ENCODE measurements at regions not wholly inside any gene's neighbourhood (a gene's known extent, or its start where the extent isn't known, plus 50 kb on each side); places are given as distances from the start of the nearest gene placed in this dataset.
"Not testable (repeated sequence)": the region's sequence is repeated elsewhere in the genome, so short reads cannot be mapped to it uniquely, and the experiment has no call there.

DNA sequence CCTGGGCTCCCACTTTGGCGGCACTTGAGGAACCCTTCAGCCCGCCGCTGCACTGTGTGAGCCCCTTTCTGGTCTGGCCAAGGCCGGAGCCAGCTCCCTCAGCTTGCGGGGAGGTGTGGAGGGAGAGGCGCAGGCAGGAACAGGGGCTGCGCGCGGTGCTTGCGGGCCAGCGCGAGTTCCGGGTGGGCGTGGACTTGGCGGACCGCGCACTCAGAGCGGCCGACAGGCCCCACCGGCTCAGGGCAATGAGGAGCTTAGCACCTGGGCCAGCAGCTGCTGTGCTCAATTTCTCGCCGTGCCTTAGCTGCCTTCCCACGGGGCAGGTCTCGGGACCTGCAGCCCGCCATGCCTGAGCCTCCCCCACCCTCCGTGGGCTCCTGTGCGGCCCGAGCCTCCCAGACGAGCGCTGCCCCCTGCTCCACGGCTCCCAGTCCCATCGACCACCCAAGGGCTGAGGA, 324.8 kb downstream of the RAD51AP2 start:
- DNase-seq (ENCODE audit: low spot score): not testable (repeated sequence)

DNA sequence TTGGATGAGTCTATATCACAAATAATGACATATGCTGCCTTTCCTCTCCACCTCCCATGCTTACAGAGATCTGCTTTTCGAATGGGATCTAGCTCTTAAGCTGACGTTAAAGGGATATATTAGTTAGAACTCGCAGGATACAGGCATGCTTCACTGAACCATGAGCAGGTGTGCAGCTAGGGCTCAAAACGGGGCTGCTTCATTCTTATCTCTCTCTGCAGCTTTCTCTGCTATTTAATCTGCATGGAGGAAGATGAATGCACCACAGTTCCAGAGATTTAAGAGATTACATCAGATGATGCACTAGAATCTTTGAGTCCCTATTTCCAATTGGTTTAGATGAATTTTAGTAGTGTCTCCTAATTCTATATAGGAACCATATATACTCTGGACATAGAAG, 327.0 kb downstream of the RAD51AP2 start:
- no peak for DNase-seq (ENCODE audit: low spot score)

DNA sequence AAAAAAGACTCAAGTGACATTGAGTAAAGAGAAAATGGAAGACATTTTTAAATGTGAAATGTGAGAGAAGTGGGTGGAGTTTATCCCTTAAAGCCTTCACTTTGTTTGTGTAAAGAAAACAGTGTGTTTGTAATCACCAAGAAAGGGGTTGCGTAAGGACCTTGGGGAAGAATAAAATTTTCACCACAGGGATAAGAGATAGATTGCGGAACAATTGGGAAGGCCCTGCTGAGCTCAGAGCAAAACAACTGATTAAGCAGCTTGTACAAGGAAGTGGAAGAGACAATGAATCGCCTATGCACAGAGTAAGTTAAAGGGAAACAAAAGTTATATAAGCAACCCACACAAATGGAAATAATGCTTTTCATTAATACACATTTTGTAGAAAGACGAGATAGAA, 327.7 kb downstream of the RAD51AP2 start:
- DNase-seq (ENCODE audit: low spot score): no peak

- no peak for DNase-seq (ENCODE audit: low spot score)
Observed at GRCh38 chr2:17188721-17189120, 329.5 kb downstream of the RAD51AP2 start.

- DNase-seq (ENCODE audit: low spot score): no peak
Observed at GRCh38 chr2:17184512-17184911, 333.7 kb downstream of the RAD51AP2 start.

GRCh38 chr2:17182399-17182798, 335.8 kb downstream of the RAD51AP2 start:
- no peak for DNase-seq (ENCODE audit: low spot score)

- no peak for DNase-seq (ENCODE audit: low spot score)
Observed at GRCh38 chr2:17181051-17181752, 337.0 kb downstream of the RAD51AP2 start.

DNA sequence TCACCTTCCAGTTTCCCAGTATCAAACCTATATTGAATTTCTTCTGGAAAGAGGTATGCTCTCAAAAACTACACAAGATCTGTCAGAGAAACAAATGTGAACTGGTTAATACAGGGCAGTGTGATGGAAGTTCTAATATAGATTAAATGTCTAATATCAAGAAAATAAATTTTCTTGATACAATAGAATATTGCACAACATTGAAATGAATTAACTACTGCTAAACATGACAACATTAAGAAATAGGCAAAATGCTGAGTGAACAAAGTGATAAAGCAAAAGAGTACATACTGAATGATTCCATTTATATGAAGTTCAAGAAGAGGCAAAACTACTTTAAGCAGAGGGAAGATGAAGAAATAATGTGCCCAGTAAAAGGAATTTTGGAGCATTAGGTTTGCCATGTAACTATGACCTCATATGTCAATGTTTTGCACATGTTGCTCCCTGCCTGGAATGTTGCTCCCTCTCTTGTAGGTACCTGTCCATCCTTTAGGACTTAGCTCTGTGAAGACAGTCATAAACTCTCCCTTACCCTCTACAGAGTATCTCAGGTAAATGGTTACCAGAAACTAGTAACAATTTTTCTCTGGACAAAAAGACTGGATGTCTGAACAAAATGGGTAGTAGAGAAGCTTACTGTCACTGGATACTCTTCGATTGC, 339.0 kb downstream of the RAD51AP2 start:
- DNase-seq (ENCODE audit: low spot score): no peak

DNA sequence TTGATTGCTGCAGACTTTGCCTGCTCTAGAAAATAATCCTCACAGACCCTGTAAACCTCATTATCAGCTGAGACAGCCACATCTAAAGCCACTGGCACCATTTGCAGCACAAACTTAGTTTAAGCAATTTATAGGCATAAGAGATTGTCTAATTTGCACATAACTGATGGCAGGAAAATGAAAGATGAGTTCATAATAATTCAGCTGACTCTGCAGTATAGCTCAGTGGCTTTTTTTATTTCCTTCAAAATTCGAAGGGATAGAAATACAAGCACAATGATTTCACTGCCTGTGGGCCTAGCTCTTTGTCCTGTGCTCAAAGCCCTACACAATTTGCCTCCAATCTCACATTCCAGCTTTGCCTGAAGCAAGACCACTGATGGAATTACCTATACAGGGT, 341.2 kb downstream of the RAD51AP2 start:
- DNase-seq (ENCODE audit: low spot score): no peak

GRCh38 chr2:17171446-17172049, 346.7 kb downstream of the RAD51AP2 start:
- DNase-seq (ENCODE audit: low spot score): peak; percentile 16

DNA sequence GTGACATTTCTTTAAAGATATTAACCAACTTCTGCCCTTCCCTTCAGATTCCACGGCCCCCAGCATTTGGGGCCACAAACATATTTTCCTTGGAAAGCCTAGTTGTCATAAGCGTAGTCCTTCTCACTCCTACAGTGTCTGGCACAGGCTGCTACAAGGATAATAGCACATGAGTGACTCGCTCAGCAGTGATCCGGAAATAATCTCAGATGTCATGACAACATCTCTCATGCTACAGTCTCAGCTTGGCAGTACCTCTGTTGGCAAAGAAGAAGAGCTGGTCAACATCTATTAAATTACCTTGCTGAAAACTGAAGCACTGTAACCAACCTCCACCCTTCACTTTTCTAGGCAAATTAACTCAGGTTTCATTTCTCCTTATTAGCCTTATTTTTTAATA, 351.7 kb downstream of the RAD51AP2 start:
- DNase-seq (ENCODE audit: low spot score): no peak

DNA sequence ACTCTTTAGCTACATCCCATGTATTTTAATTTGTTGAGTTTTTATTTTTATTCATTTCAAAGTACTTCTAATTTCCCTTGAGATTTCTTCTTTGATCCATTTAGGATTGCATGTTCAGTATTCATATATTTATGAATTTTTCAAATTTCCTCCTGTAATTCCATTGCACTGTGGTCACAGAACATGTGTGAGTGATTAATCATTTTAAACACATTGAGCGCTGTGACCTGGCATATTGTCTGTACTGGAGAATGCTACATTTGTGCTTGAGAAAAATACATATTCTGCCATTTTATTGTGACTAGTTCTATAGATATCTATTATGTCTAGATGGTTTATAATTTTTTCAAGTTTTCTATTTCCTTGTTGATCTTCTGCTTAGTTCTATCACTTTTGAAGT, 353.7 kb downstream of the RAD51AP2 start:
- DNase-seq (ENCODE audit: low spot score): no peak

DNA sequence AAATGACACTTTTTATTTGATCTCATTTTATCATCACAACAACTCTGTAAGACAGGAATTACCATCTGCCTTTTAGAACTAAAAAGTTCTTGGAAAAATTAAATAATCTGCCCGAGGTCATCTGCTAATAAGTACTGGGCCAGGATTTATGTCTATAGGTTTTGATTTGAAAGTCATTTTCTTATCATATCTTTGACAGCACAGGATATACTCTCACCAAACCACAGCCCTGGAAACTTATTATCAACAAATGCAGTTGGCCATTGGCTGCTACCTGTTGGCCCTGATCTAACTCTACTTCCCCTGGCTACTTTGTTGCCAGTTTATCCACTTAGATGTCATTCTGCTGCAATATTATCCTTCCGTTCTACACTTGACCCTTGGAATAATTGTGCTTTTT, 354.6 kb downstream of the RAD51AP2 start:
- no peak for DNase-seq (ENCODE audit: low spot score)

DNA sequence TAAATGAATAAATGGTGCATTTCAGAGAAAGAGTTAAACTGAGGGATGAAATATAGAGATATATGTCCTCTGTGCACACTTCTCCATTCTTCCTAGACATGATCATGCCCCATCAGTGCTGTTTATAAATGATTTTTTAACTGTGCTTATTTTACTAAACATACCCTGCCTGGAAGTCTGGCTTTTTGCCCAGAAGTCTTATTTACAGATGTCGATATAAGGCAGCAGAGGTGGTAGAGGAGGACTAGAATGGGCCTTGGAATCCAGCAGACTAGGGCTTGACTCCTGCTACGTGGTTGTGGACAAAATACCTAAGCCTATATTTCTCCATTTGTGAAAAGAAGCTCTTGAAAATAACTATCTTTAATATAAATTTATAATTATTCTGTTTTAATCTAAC, 355.5 kb downstream of the RAD51AP2 start:
- no peak for DNase-seq (ENCODE audit: low spot score)

DNA sequence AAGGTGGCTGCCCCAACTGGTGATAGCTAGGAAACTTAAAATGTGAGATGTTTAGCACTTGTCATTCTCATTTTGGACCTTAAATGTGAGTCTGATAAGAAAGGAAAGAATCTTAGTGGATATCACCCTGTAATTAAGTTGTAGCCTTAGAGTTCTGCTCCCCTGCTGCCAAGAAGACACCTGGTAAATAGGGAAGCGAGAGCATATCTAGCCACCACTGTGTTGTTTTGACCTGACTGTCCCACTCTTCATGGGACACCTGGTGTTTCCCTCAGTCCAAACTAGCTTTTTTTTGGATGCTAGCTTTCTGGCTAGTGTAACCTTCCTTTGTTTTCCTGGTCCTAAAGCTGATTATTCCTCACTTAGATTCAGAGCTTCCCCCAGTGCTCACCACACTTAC, 357.6 kb downstream of the RAD51AP2 start:
- DNase-seq (ENCODE audit: low spot score): no peak

DNA sequence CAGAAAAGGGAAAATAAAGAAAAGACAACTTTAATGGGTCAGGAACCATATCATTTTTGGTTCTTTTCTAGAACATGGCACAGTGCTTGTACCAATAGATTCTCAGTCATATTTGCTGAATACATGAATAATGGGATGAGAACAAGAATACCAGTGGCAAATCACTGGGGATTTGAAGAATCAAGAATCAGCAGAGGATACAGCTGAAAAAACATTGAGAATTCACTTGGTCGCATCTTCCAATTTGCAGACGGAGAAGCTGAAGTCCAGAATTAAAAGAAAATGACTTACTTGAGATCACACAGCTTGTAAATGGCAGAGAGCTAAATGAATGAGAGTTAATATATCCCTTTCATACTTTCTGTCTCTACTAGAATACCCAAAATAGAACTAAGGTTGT, 362.2 kb downstream of the RAD51AP2 start:
- no peak for DNase-seq (ENCODE audit: low spot score)

- no peak for DNase-seq (ENCODE audit: low spot score)
Observed at GRCh38 chr2:17149945-17150344, 368.3 kb downstream of the RAD51AP2 start.

GRCh38 chr2:17148407-17149145, 369.7 kb downstream of the RAD51AP2 start:
- DNase-seq (ENCODE audit: low spot score): no peak

- no peak for DNase-seq (ENCODE audit: low spot score)
Observed at GRCh38 chr2:17146358-17146757, 371.9 kb downstream of the RAD51AP2 start.

DNA sequence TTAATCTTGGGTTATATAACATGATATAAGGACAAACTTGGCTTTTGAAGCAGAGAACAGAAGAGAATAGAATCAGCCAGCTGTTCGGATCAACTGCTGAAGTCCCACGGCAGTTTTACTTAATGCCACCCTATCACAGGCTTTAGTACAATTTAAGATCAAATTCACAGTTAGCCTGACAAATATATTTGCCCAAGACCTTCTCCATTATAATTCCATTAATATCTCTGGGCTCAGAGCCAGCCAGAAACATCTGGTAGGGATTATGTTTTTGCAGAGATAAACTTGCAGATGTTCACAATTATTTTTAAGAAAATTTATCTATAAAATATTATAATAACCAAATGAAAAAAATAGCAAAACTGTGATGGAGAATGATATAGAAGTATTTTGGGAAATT, 381.4 kb downstream of the RAD51AP2 start:
- no peak for DNase-seq (ENCODE audit: low spot score)

DNA sequence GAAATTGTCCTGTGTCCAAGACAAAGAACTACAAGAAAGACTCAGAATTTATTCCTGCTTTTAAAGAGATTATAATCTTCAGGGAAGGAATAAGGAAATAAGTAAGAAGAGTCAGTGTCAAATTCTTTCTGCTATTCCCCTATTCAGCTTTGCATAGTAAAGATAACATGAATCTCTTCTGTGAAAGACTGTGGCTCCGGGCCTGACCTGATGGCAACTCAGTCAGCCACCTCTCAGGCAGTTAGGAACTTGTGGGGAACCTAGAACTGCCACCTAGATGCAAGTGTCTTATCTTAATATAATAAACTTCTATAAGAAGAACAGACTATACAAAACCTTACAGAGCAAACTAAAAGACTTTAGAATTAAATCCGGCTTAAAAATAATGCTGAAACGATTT, 382.0 kb downstream of the RAD51AP2 start:
- no peak for DNase-seq (ENCODE audit: low spot score)

DNA sequence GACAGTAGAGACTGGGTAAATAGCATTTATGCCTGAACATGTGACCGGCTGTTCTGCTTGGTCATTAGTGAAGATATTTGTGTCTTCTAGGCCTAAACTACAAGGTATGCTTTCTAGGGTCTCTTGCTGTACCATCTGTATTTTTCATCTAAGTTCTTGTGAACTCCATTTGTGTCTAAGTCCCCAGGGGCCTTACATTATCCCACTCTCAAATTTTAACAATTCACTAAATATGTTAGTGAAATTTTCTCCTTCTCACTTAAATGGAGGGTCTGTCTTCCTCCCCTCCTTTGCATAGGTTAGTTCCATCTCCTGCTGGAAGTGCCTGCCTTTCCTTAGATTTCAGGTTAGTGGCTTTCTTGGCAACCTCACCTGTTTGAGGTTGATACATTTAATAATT, 382.6 kb downstream of the RAD51AP2 start:
- no peak for DNase-seq (ENCODE audit: low spot score)

All from AG08396 (cell line).